Mesenchymal stem cell (in vitro differentiated cells and primary cell): ENCODE measurements at regions not wholly inside any gene's neighbourhood (a gene's known extent, or its start where the extent isn't known, plus 50 kb on each side); places are given as distances from the start of the nearest gene placed in this dataset.

Source experiments
- DNase-seq: peaks from one replicate; pipeline ENCODE4 v3.0.0-alpha.2; 2013
- H2AFZ ChIP-seq: one replicate; pipeline ENCODE4 v1.6.1; 2013; ENCODE audit warnings: low read depth, mild to moderate bottlenecking, control low read depth, inconsistent platforms, low read length, moderate library complexity
- H2AK5ac ChIP-seq: 2 replicates; pipeline ENCODE4 v1.6.1; 2013; ENCODE audit warnings: low read length, moderate library complexity, mild to moderate bottlenecking, inconsistent platforms; ENCODE audit not compliant: severe bottlenecking
- H2BK120ac ChIP-seq: one replicate; pipeline ENCODE4 v1.6.1; 2013; ENCODE audit warnings: low read depth, mild to moderate bottlenecking, inconsistent platforms, low read length, moderate library complexity
- H2BK12ac ChIP-seq, 2 experiments: one replicate each; pipeline ENCODE4 v1.6.1; 2013; ENCODE audit warnings: inconsistent platforms in 2 of 2, low read length in 2 of 2, mild to moderate bottlenecking in 2 of 2, moderate library complexity in 2 of 2, control low read depth in 1 of 2
- H2BK15ac ChIP-seq: one replicate; pipeline ENCODE4 v1.6.1; 2013; ENCODE audit warnings: mild to moderate bottlenecking, low read depth, inconsistent platforms; ENCODE audit not compliant: poor library complexity, severe bottlenecking
- H2BK5ac ChIP-seq: 2 replicates; pipeline ENCODE4 v1.6.1; 2013; ENCODE audit warnings: low read depth, mild to moderate bottlenecking, low read length, control low read depth, inconsistent platforms; ENCODE audit not compliant: poor library complexity, severe bottlenecking
- H3K14ac ChIP-seq, 2 experiments: one replicate each; pipeline ENCODE4 v1.6.1; 2013; ENCODE audit warnings: inconsistent platforms in 2 of 2, low read length in 2 of 2, control low read depth in 1 of 2, mild to moderate bottlenecking in 1 of 2, moderate library complexity in 1 of 2
- H3K18ac ChIP-seq, 2 experiments: one replicate each; pipeline ENCODE4 v1.6.1; 2013; ENCODE audit warnings: inconsistent platforms in 2 of 2, low read length in 2 of 2, control low read depth in 1 of 2, low read depth in 1 of 2, mild to moderate bottlenecking in 1 of 2
- H3K23ac ChIP-seq, 2 experiments: one replicate each; pipeline ENCODE4 v1.6.1; 2013; ENCODE audit warnings: inconsistent platforms in 2 of 2, low read length in 2 of 2, mild to moderate bottlenecking in 2 of 2, moderate library complexity in 2 of 2, control low read depth in 1 of 2
- H3K27ac ChIP-seq: 2 replicates; pipeline ENCODE4 v1.5.1; 2013; ENCODE audit warnings: mild to moderate bottlenecking, moderate library complexity, low read length, control low read depth, inconsistent platforms; ENCODE audit not compliant: poor library complexity, severe bottlenecking
- H3K27me3 ChIP-seq, 2 experiments: 2 replicates each; pipeline versions ENCODE4 v1.6.1 to v1.7.0; 2013; ENCODE audit warnings: low read length in 2 of 2, mild to moderate bottlenecking in 2 of 2, moderate library complexity in 2 of 2, control low read depth in 1 of 2, inconsistent platforms in 1 of 2; ENCODE audit not compliant: control insufficient read depth in 1 of 2, insufficient read depth in 1 of 2
- H3K36me3 ChIP-seq, 2 experiments: 2 replicates each; pipeline versions ENCODE4 v1.6.1 to v1.7.0; 2013; ENCODE audit warnings: low read length in 2 of 2, control low read depth in 1 of 2, inconsistent platforms in 1 of 2, low read depth in 1 of 2, mild to moderate bottlenecking in 1 of 2; ENCODE audit not compliant: insufficient read depth in 2 of 2, control insufficient read depth in 1 of 2
- H3K4ac ChIP-seq, 2 experiments: one replicate each; pipeline ENCODE4 v1.6.1; 2013; ENCODE audit warnings: inconsistent platforms in 2 of 2, low read length in 2 of 2, mild to moderate bottlenecking in 2 of 2, moderate library complexity in 2 of 2, control low read depth in 1 of 2, low read depth in 1 of 2
- H3K4me1 ChIP-seq: 2 replicates; pipeline ENCODE4 v1.6.1; 2013; ENCODE audit warnings: low read depth, low read length, control low read depth; ENCODE audit not compliant: control insufficient read depth, insufficient read depth
- H3K4me2 ChIP-seq: 2 replicates; pipeline ENCODE4 v1.6.1; 2013; ENCODE audit warnings: low read length, mild to moderate bottlenecking, inconsistent platforms; ENCODE audit not compliant: poor library complexity, severe bottlenecking
- H3K4me3 ChIP-seq, 2 experiments: 2 replicates each; pipeline versions ENCODE4 v1.5.1 to v1.7.0; 2013; ENCODE audit warnings: low read length in 2 of 2, mild to moderate bottlenecking in 2 of 2, control low read depth in 1 of 2, low read depth in 1 of 2; ENCODE audit not compliant: insufficient read depth in 1 of 2
- H3K79me1 ChIP-seq: replicated peaks from 2 replicates; pipeline ENCODE4 v1.6.1; 2013; ENCODE audit warnings: mild to moderate bottlenecking, control low read depth, low read length, inconsistent platforms; ENCODE audit not compliant: poor library complexity, severe bottlenecking
- H3K9ac ChIP-seq: 2 replicates; pipeline ENCODE4 v1.7.0; 2013; ENCODE audit warnings: mild to moderate bottlenecking, low read length, moderate library complexity
- H3K9me3 ChIP-seq: 2 replicates; pipeline ENCODE4 v1.7.0; 2013; ENCODE audit warnings: mild to moderate bottlenecking, low read length; ENCODE audit not compliant: control insufficient read depth
- H4K8ac ChIP-seq: one replicate; pipeline ENCODE4 v1.6.1; 2013; ENCODE audit warnings: inconsistent platforms, mild to moderate bottlenecking, low read length, moderate library complexity
- H4K91ac ChIP-seq: one replicate; pipeline ENCODE4 v1.6.1; 2013; ENCODE audit warnings: mild to moderate bottlenecking, low read length, inconsistent platforms
- WGBS: methylation state at CpG from one replicate; pipeline ENCODE4 v1.1.7; 2013; ENCODE audit warnings: mixed read lengths; 5-methylcytosine and 5-hydroxymethylcytosine counted together

GRCh38 chr22:22142661-22143060 is 101.9 kb upstream of the VPREB1 start:
- 0% methylated on average over 1 of the region's 5 CpGs for WGBS
- no peak for DNase-seq
- no peak overlapping the region for H3K4me2 ChIP-seq

GRCh38 chr22:22141771-22142591 is 102.6 kb upstream of the VPREB1 start:
- no peak overlapping the region for H2AK5ac ChIP-seq
- no peak overlapping the region for H2BK15ac ChIP-seq
- peaks cover 27 to 66% of the 10 kb centered on the region in 2 experiments for H3K27me3 ChIP-seq
- no peak overlapping the region for H3K4me2 ChIP-seq
- no peak overlapping the region for H3K27ac ChIP-seq
- no peak overlapping the region for H3K14ac ChIP-seq
- H2BK5ac ChIP-seq = no peak overlapping the region
- H3K4me3 ChIP-seq = peak overlapping the region in 1 of 2 experiments; percentile 4
- H3K79me1 ChIP-seq = no peaks in the 10 kb centered on the region
- H2BK120ac ChIP-seq = no peak overlapping the region
- H4K8ac ChIP-seq = no peak overlapping the region
- 87% methylated on average over 4 of the region's 4 CpGs for WGBS
- no peak overlapping the region for H3K23ac ChIP-seq
- H3K9ac ChIP-seq = no peak overlapping the region
- no peaks in the 10 kb centered on the region for H3K4me1 ChIP-seq
- H3K4ac ChIP-seq = no peak overlapping the region
- H4K91ac ChIP-seq = no peak overlapping the region
- H2AFZ ChIP-seq = no peak overlapping the region
- DNase-seq = no peak
- H3K18ac ChIP-seq = no peak overlapping the region
- H3K36me3 ChIP-seq = no peaks in the 10 kb centered on the region
- H3K9me3 ChIP-seq = no peaks in the 10 kb centered on the region
- no peak overlapping the region for H2BK12ac ChIP-seq

More at GRCh38 chr22:22142661-22143060, 101.9 kb upstream of the VPREB1 start:
- H3K79me1 ChIP-seq = no peaks in the 10 kb centered on the region
- H4K8ac ChIP-seq = no peak overlapping the region
- no peak overlapping the region for H2AK5ac ChIP-seq
- no peak overlapping the region for H3K18ac ChIP-seq
- no peaks in the 10 kb centered on the region for H3K4me1 ChIP-seq
- H2BK120ac ChIP-seq = no peak overlapping the region
- H2BK15ac ChIP-seq = no peak overlapping the region
- no peaks in the 10 kb centered on the region for H3K36me3 ChIP-seq
- H2BK5ac ChIP-seq = no peak overlapping the region
- H3K4me3 ChIP-seq = peak overlapping the region in 1 of 2 experiments; percentile 4
- H3K27me3 ChIP-seq = peaks cover 27 to 62% of the 10 kb centered on the region in 2 experiments
- no peak overlapping the region for H3K9ac ChIP-seq
- no peaks in the 10 kb centered on the region for H3K9me3 ChIP-seq
- no peak overlapping the region for H3K4ac ChIP-seq
- H2BK12ac ChIP-seq = no peak overlapping the region
- H3K23ac ChIP-seq = no peak overlapping the region
- H2AFZ ChIP-seq = no peak overlapping the region
- no peak overlapping the region for H3K14ac ChIP-seq
- H3K27ac ChIP-seq = no peak overlapping the region
- H4K91ac ChIP-seq = no peak overlapping the region

- H3K4me1 ChIP-seq = no peaks in the 10 kb centered on the region
- H4K91ac ChIP-seq = no peak overlapping the region
- peaks cover 21 to 65% of the 10 kb centered on the region in 2 experiments for H3K27me3 ChIP-seq
- H3K9me3 ChIP-seq = no peaks in the 10 kb centered on the region
- H2BK12ac ChIP-seq = no peak overlapping the region
- no peak overlapping the region for H2BK5ac ChIP-seq
- H2AFZ ChIP-seq = no peak overlapping the region
- WGBS = 82% methylated on average over 3 of the region's 3 CpGs
- H2BK120ac ChIP-seq = no peak overlapping the region
- H3K9ac ChIP-seq = no peak overlapping the region
- H2AK5ac ChIP-seq = no peak overlapping the region
- H3K79me1 ChIP-seq = no peaks in the 10 kb centered on the region
- H2BK15ac ChIP-seq = no peak overlapping the region
- no peak for DNase-seq
- no peak overlapping the region for H3K23ac ChIP-seq
- H3K4ac ChIP-seq = no peak overlapping the region
- H3K27ac ChIP-seq = no peak overlapping the region
- H4K8ac ChIP-seq = no peak overlapping the region
- no peak overlapping the region for H3K4me3 ChIP-seq
- no peak overlapping the region for H3K4me2 ChIP-seq
- no peak overlapping the region for H3K18ac ChIP-seq
- H3K14ac ChIP-seq = no peak overlapping the region
- no peaks in the 10 kb centered on the region for H3K36me3 ChIP-seq
Observed at GRCh38 chr22:22141031-22141430, 103.6 kb upstream of the VPREB1 start.

- no peak overlapping the region for H3K14ac ChIP-seq
- no peak overlapping the region for H2BK12ac ChIP-seq
- peaks cover 21 to 77% of the 10 kb centered on the region in 2 experiments for H3K27me3 ChIP-seq
- H2BK120ac ChIP-seq = no peak overlapping the region
- no CpG with 5 or more reads among the region's 1 CpG for WGBS
- H3K23ac ChIP-seq = no peak overlapping the region
- no peak overlapping the region for H2BK15ac ChIP-seq
- H3K79me1 ChIP-seq = no peaks in the 10 kb centered on the region
- DNase-seq = no peak
- H2AK5ac ChIP-seq = no peak overlapping the region
- no peaks in the 10 kb centered on the region for H3K36me3 ChIP-seq
- H3K9ac ChIP-seq = no peak overlapping the region
- no peak overlapping the region for H3K4me3 ChIP-seq
- H4K8ac ChIP-seq = no peak overlapping the region
- no peaks in the 10 kb centered on the region for H3K9me3 ChIP-seq
- H2AFZ ChIP-seq = no peak overlapping the region
- H3K18ac ChIP-seq = no peak overlapping the region
- no peak overlapping the region for H2BK5ac ChIP-seq
- H3K4me1 ChIP-seq = no peaks in the 10 kb centered on the region
- no peak overlapping the region for H3K4me2 ChIP-seq
- no peak overlapping the region for H3K27ac ChIP-seq
- no peak overlapping the region for H3K4ac ChIP-seq
- H4K91ac ChIP-seq = no peak overlapping the region
Observed at GRCh38 chr22:22139364-22139763, 105.2 kb upstream of the VPREB1 start.
